ENCODE measurements at regions not wholly inside any gene's neighbourhood (a gene's known extent, or its start where the extent isn't known, plus 50 kb on each side); places are given as distances from the start of the nearest gene placed in this dataset.

DNA sequence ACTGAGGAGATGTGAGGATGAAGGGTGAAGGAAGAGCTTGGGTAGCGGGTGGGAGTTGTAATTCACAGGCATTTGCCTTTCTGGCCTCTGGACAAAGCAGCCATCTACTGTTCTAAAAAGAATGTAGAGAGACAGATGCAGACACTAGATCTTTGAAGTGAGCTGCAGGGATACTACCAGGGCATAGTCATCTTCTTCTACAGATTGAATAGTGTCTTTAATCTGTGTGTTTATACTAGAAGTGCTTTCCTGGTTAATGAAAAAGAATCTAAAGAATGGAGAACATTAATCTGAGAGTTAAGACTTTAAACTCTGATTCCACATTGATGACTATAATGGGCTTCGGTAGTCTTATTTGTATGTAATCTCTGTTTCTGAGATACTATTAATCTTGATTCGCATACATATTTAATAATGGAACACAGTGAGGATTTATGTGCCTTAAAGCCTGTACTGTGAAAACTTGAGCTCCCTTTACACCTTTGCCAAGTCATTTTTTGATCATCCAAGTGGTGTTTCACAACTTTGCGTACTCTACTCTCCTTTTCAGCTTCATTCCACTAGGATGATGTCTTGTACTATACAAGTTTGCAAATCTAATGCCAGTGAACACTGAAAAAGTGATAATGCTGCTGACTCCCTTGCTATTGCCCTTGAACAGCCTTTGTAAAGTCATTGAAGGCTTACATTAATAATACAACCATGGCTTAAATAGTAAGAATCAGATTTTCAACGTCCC is 2199.4 kb upstream of the PCDH20 start:
- no peak for TF ChIP-seq POLR2A (IDR thresholded peaks at IDR 0.05)
- TF ChIP-seq, protein P1, sequence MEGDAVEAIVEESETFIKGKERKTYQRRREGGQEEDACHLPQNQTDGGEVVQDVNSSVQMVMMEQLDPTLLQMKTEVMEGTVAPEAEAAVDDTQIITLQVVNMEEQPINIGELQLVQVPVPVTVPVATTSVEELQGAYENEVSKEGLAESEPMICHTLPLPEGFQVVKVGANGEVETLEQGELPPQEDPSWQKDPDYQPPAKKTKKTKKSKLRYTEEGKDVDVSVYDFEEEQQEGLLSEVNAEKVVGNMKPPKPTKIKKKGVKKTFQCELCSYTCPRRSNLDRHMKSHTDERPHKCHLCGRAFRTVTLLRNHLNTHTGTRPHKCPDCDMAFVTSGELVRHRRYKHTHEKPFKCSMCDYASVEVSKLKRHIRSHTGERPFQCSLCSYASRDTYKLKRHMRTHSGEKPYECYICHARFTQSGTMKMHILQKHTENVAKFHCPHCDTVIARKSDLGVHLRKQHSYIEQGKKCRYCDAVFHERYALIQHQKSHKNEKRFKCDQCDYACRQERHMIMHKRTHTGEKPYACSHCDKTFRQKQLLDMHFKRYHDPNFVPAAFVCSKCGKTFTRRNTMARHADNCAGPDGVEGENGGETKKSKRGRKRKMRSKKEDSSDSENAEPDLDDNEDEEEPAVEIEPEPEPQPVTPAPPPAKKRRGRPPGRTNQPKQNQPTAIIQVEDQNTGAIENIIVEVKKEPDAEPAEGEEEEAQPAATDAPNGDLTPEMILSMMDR (IDR thresholded peaks at IDR 0.05) = no peak
- no peak overlapping the region for H3K27ac ChIP-seq
- no peak overlapping the region for H3K4me3 ChIP-seq
- no peaks in the 10 kb centered on the region for H3K36me3 ChIP-seq
- H3K4me1 ChIP-seq = no peaks in the 10 kb centered on the region
- no peaks in the 10 kb centered on the region for H3K27me3 ChIP-seq
- no peaks in the 10 kb centered on the region for H3K9me3 ChIP-seq
- WGBS, 2 donors = 28 to 37% methylated on average over 5 of the region's 5 CpGs
- intact Hi-C loops (cut with DNase I) = no loop called here
- no peak for DNase-seq

DNA sequence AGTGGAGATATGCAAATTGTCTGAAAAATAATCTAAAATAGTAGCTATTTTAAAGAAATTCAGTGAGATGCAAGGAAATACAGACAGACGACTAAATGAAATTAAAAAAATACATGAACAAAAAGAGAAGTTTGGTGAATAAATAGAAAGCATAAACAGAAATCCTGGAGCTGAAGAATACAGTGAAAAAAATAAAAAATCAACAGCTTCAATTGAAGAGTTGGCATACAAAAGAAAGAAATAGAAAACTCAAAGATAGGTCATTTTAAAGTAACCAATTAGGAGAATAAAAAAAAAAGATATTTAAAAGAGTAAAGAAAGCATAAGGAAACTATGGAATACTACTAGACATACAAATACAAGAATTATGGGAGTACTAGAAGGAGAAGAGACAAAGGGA is 2191.5 kb upstream of the PCDH20 start:
- TF ChIP-seq, protein P1 (IDR thresholded peaks at IDR 0.05) = no peak
- no peak for TF ChIP-seq POLR2A (IDR thresholded peaks at IDR 0.05)
- H3K36me3 ChIP-seq = no peaks in the 10 kb centered on the region
- no peaks in the 10 kb centered on the region for H3K27me3 ChIP-seq
- no peak for DNase-seq
- peaks cover 0 to 22% (median 19%) of the 10 kb centered on the region in 3 donors for H3K9me3 ChIP-seq
- no peaks in the 10 kb centered on the region for H3K4me1 ChIP-seq
- H3K27ac ChIP-seq = no peak overlapping the region
- 70 to 83% methylated on average over 1 of the region's 1 CpG for WGBS, 2 donors
- intact Hi-C loops (cut with DNase I) = no loop called here
- H3K4me3 ChIP-seq = no peak overlapping the region

DNA sequence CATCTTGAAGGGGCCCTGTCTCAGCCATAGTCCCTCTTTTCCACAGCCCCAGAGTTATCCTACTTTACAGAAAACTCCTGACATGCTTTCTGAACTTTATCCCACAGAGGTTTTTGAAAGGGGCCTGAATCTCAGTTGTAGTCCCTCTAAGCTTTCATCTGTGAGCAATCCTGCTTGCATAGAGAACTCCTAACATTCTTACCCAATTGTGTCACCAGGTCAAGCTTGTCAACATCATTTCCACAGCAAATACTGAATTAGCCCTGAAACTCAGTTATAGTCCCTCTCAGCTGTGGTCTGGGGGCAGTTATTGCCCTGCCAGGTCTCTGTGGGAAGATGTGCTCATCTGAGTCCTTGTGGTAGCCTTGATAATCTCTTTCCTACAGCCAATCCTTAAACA is 2190.3 kb upstream of the PCDH20 start:
- Histone ChIP-seq H3K4me3 (no peak overlapping the region), H3K27me3 (no peaks in the 10 kb centered on the region), H3K36me3 (no peaks in the 10 kb centered on the region), H3K4me1 (no peaks in the 10 kb centered on the region), H3K27ac (no peak overlapping the region), H3K9me3 (peaks cover 0 to 23% (median 22%) of the 10 kb centered on the region in 3 donors)
- DNase-seq = no peak
- TF ChIP-seq POLR2A (IDR thresholded peaks at IDR 0.05) = no peak
- TF ChIP-seq, protein P1 (IDR thresholded peaks at IDR 0.05) = no peak
- intact Hi-C loops (cut with DNase I) = no loop called here

DNA sequence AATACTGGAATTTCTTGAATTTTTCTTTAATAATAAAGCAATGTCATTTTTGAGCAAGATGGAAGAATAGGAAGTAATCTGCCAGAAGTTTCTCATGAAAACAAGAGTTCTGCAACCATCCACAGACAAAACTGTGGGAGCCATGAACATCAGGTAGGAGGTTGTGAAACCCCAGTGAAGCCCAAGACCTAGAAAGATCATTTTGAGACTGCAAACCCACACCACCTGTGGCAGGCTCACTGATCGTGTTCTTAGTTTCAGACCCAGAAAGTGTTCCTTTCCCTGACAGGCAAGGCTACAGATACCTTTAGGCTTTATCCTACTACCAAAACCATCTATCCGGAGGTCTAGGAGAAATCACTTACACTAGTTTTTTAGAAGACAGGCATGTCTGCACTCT is 2189.8 kb upstream of the PCDH20 start:
- Histone ChIP-seq H3K27ac (no peak overlapping the region), H3K27me3 (no peaks in the 10 kb centered on the region), H3K4me3 (no peak overlapping the region), H3K36me3 (no peaks in the 10 kb centered on the region), H3K4me1 (no peaks in the 10 kb centered on the region), H3K9me3 (peaks cover 0 to 28% (median 22%) of the 10 kb centered on the region in 3 donors)
- WGBS, 2 donors = 85 to 94% methylated on average over 2 of the region's 2 CpGs
- intact Hi-C loops (cut with DNase I) = no loop called here
- no peak for DNase-seq
- TF ChIP-seq, protein P1 (IDR thresholded peaks at IDR 0.05) = no peak
- no peak for TF ChIP-seq POLR2A (IDR thresholded peaks at IDR 0.05)

DNA sequence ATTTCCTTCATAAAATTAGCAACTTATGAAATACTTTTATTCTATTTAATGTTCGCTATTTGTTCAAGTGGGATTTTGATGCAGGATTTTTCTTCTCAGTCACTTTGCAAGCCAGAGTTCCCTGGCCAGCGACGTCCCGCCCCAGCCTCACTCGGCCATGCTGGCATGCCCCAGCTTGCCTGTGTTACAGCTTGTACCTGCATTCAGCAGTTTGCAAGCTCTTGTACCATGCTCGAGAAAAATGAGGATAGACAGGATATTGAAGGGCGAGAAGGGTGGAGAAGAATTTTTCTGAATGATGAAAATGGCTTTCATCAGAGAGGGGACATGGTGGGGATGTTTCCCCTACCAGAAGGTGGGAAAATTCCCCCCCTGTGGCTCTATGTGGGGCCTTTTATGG is 2180.2 kb upstream of the PCDH20 start:
- no peak for DNase-seq
- no peaks in the 10 kb centered on the region for H3K27me3 ChIP-seq
- H3K36me3 ChIP-seq = no peaks in the 10 kb centered on the region
- peaks cover 0 to 10% (median 0%) of the 10 kb centered on the region in 3 donors for H3K9me3 ChIP-seq
- no peak overlapping the region for H3K4me3 ChIP-seq
- 49 to 65% methylated on average over 7 of the region's 7 CpGs for WGBS, 2 donors
- TF ChIP-seq POLR2A (IDR thresholded peaks at IDR 0.05) = no peak
- TF ChIP-seq, protein P1 (IDR thresholded peaks at IDR 0.05) = no peak
- intact Hi-C loops (cut with DNase I) = no loop called here
- no peaks in the 10 kb centered on the region for H3K4me1 ChIP-seq
- no peak overlapping the region for H3K27ac ChIP-seq
